Peyer's patch (tissue), 4 donors: ENCODE measurements at regions not wholly inside any gene's neighbourhood (a gene's known extent, or its start where the extent isn't known, plus 50 kb on each side); places are given as distances from the start of the nearest gene placed in this dataset.

ENCODE experiments used
- DNase-seq, 3 donors: peaks; one replicate each; pipeline ENCODE4 v3.0.0-alpha.2; 2017 to 2019
- H3K27ac ChIP-seq, 4 donors: fragments of 200-600 bp; sonication (generic); one replicate each; pipeline ENCODE4 v1.5.1; 2016 to 2019
- H3K27me3 ChIP-seq, 2 donors: fragments of 200-600 bp; sonication (generic); one replicate each; pipeline ENCODE4 v1.5.1; 2019
- H3K36me3 ChIP-seq, 3 donors: fragments of 200-600 bp; sonication (generic); one replicate each; pipeline ENCODE4 v1.5.1; 2016 to 2019
- H3K4me1 ChIP-seq, 4 donors: fragments of 200-600 bp; sonication (generic); one replicate each; pipeline ENCODE4 v1.5.1; 2016 to 2019
- H3K4me3 ChIP-seq, 4 donors: fragments of 200-600 bp; sonication (generic); 1 replicate in 3 of 4; 2 replicates in 1 of 4; pipeline ENCODE4 v1.5.1; 2016 to 2019; ENCODE audit warnings: mild to moderate bottlenecking in 1 of 4
- H3K9me3 ChIP-seq, 4 donors: fragments of 200-600 bp; sonication (generic); one replicate each; pipeline ENCODE4 v1.5.1; 2016 to 2019; ENCODE audit warnings: mild to moderate bottlenecking in 1 of 4
- POLR2A ChIP-seq, 2 donors: fragments of 450-650 bp; IDR thresholded peaks; one replicate each; pipeline ENCODE4 v1.5.1; 2017; ENCODE audit warnings: antibody characterized with exemption in 2 of 2, mild to moderate bottlenecking in 2 of 2, moderate library complexity in 2 of 2
- TF ChIP-seq, protein P1 (sequence below), 6 experiments: fragments of 450-650 bp in 4 of 6; fragments of 200-600 bp in 2 of 6; sonication (generic) in 1 of 6; IDR thresholded peaks; one replicate each; pipeline ENCODE4 v1.5.1; 2017 to 2019; ENCODE audit warnings: antibody characterized with exemption in 6 of 6, mild to moderate bottlenecking in 3 of 6, moderate library complexity in 1 of 6

DNA sequence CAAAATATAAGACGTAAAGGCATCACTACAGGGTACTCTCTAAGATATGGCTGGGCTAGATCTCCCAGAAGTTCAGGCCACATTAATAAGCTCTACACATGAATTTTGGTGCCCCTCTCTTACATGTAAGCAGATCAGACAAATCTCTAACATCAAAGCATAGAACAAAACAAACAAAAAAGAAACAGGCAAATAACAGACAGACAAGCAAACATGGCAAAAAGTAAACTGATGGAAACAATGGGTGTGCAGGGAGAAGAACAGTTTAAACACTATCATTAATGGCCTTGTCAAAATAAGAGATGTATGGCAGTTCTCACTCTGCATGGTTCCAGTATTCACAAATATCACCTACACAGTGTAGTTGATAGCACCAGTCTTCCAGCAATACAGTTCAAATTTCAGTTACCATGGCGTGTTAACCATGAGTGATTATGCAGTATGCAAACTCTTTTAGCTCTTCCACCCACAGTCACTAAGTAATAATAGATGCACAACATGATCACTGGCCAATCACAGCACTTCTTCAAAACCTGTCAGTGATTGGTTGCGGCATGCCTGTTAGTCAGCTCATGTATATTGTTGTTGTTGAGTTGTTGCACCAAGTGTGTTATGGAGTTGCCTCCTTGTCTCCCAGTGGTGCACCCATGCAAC is 110.7 kb upstream of the TLR3 start:
- no peak for TF ChIP-seq POLR2A (IDR thresholded peaks at IDR 0.05)
- TF ChIP-seq, protein P1, sequence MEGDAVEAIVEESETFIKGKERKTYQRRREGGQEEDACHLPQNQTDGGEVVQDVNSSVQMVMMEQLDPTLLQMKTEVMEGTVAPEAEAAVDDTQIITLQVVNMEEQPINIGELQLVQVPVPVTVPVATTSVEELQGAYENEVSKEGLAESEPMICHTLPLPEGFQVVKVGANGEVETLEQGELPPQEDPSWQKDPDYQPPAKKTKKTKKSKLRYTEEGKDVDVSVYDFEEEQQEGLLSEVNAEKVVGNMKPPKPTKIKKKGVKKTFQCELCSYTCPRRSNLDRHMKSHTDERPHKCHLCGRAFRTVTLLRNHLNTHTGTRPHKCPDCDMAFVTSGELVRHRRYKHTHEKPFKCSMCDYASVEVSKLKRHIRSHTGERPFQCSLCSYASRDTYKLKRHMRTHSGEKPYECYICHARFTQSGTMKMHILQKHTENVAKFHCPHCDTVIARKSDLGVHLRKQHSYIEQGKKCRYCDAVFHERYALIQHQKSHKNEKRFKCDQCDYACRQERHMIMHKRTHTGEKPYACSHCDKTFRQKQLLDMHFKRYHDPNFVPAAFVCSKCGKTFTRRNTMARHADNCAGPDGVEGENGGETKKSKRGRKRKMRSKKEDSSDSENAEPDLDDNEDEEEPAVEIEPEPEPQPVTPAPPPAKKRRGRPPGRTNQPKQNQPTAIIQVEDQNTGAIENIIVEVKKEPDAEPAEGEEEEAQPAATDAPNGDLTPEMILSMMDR (IDR thresholded peaks at IDR 0.05): no peak
- Histone ChIP-seq H3K27ac (no peak overlapping the region), H3K4me3 (no peak overlapping the region), H3K4me1 (no peaks in the 10 kb centered on the region), H3K36me3 (no peaks in the 10 kb centered on the region), H3K27me3 (no peaks in the 10 kb centered on the region), H3K9me3 (no peaks in the 10 kb centered on the region)
- no peak for DNase-seq

DNA sequence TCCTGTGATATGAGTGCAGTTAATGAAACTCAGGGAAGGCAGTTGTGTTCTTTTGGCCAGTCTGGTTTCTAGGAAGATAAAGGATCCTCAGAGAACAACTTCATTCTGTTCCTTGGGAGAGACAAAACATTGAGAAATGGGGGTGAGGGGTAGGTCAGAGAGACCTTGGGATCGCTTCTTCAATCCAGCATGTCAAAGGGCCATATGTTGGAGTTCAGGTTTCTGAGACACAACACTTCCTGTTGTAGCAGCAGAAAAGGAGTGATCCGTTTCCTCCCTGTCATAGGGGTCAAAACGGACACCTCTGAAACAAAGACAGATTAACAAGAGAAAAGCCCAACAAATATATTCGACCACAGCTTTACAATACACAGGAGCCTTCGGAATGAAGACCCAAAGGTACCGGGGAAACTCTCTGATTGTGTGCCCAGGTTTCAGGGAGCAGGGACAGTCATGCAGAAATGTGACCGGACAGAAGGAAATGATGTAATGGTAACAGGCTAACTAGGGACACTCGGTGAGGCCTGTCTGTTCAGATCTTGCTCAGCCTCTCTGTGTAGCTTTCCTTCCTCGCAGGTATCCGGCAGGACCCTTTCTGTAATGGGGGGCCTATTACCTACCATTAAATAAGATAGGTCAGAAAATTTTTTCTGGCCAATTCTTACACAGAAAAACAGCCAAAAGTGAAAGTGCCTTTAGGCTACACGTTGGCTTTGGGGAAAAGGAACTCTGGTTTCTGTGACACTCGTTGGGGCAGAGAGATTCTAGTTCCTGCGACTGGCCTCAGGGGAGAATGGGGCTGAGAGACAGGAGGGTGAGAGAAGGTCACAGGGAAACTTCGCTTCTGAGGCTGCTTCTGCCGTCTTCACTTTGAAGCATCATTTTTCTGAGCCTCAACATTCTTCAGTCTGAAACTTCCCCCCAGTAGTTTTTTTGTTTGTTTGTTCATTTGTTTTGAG is 103.3 kb upstream of the TLR3 start:
- H3K4me3 ChIP-seq: no peak overlapping the region
- no peaks in the 10 kb centered on the region for H3K27me3 ChIP-seq
- H3K27ac ChIP-seq: peak overlapping the region in 1 of 4 donors; percentile 3
- no peak for DNase-seq
- H3K4me1 ChIP-seq: no peaks in the 10 kb centered on the region
- H3K36me3 ChIP-seq: no peaks in the 10 kb centered on the region
- no peaks in the 10 kb centered on the region for H3K9me3 ChIP-seq
- TF ChIP-seq POLR2A (IDR thresholded peaks at IDR 0.05): no peak
- TF ChIP-seq, protein P1 (IDR thresholded peaks at IDR 0.05): no peak

DNA sequence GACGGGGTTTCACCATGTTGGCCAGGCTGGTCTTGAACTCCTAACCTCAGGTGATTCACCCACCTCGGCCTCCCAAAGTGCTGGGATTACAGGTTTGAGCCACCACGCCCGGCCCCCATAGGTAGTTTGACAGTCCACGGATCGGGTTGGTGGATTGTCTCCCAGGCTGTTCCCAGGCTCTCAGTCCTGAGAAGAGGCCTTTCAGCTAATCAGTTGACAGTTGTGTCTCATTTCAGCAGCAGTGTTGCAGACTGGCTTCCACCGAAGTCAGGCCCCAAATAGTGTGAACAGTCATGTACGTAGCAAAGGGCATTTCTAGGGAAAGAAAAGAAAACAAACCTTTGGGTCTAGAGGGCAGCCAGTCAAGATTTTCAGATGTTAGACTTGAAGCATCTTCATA is 102.4 kb upstream of the TLR3 start:
- Histone ChIP-seq H3K4me1 (no peaks in the 10 kb centered on the region), H3K27ac (no peak overlapping the region), H3K9me3 (no peaks in the 10 kb centered on the region), H3K27me3 (no peaks in the 10 kb centered on the region), H3K4me3 (no peak overlapping the region), H3K36me3 (no peaks in the 10 kb centered on the region)
- DNase-seq: no peak
- no peak for TF ChIP-seq POLR2A (IDR thresholded peaks at IDR 0.05)
- TF ChIP-seq, protein P1 (IDR thresholded peaks at IDR 0.05): no peak

DNA sequence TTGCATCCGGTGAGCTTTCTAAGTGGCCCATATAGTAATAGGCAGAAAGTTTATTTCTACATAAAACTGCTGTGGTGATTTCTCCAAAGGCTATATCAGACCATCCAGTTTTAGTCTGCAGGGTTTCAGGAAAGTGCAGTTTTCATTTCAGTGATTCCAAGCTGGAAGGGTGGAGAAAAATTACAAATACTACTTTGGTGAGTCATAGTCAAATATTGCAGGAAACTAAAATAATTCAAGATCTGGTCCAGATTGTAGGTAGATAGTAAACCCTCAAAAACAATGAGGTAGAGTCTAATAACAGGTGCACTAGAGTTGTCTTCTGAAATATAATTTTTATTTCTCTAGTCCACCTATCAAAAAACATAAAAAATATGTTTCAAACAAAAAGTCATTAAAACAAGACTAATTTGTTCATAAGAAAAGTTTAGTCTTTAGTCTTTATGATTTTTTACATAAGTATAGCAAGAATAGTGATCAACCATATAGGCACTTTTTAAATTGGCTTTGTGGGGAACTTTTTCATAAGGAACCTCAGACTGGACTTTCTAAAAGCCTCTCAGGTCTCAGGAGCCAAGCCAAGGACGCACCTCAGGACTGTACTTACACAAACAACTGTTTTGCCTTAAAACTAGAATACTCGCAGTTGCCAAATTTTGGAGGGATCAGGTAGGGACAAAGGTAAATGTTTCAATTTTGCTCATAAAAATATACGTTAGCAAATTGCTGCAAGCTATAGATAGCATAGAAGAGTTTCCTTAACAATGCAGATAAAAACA is 101.8 kb upstream of the TLR3 start:
- no peak for DNase-seq

DNA sequence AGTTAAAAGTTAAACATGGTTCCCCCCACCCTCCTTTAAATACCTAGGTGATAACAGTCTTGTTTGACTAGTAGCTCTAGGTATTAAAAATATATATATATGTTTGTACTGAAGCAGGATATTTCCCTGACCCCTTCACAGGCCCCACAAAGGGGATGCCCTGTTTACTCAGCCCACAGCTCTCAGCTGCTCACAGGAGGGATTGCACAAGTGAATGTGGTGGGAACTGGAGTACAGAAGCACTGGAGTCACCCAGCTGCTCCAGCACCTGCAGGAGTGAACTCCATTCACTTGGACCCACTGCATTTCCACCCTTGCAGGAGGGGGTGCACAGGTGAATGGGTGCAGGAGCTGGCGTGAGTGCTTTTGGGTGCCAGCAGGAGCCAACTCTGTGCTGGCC is 99.3 kb upstream of the TLR3 start:
- Histone ChIP-seq H3K36me3 (no peaks in the 10 kb centered on the region), H3K27ac (no peak overlapping the region), H3K4me1 (no peaks in the 10 kb centered on the region), H3K27me3 (no peaks in the 10 kb centered on the region), H3K4me3 (no peak overlapping the region), H3K9me3 (no peaks in the 10 kb centered on the region)
- DNase-seq: no peak
- TF ChIP-seq, protein P1 (IDR thresholded peaks at IDR 0.05): no peak
- TF ChIP-seq POLR2A (IDR thresholded peaks at IDR 0.05): no peak

More for the DNA sequence above, 101.8 kb upstream of the TLR3 start:
- no peak overlapping the region for H3K27ac ChIP-seq
- no peaks in the 10 kb centered on the region for H3K36me3 ChIP-seq
- H3K4me1 ChIP-seq: no peaks in the 10 kb centered on the region
- H3K4me3 ChIP-seq: no peak overlapping the region
- no peaks in the 10 kb centered on the region for H3K9me3 ChIP-seq
- TF ChIP-seq, protein P1 (IDR thresholded peaks at IDR 0.05): no peak
- no peak for TF ChIP-seq POLR2A (IDR thresholded peaks at IDR 0.05)
- H3K27me3 ChIP-seq: no peaks in the 10 kb centered on the region
